ENCODE measurements at regions not wholly inside any gene's neighbourhood (a gene's known extent, or its start where the extent isn't known, plus 50 kb on each side); places are given as distances from the start of the nearest gene placed in this dataset.

GRCh38 chr5:42361315-42361688, 61.9 kb upstream of the GHR start:
- no peak for DNase-seq

DNA sequence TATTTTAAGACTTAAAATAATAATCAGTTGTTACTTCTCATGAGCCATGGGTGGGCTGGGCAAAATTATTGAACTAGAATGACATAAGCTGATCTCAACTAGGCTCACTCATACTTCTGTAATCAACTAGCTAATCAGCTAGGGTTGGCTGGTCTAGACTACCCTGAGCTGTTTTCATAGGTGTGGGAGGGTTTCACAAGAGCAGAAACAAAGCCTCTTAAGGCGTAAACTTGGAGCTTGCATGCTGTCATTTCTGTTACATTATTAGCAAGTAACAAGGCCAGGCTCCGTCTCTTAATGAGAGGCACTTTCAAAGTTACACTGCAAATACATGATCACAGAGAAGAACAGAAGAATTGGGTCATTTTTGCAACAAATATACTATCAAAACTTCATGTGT, 57.2 kb upstream of the GHR start:
- DNase-seq: no peak
